Fibroblast of the aortic adventitia (primary cell): ENCODE measurements at regions not wholly inside any gene's neighbourhood (a gene's known extent, or its start where the extent isn't known, plus 50 kb on each side); places are given as distances from the start of the nearest gene placed in this dataset.

Experiments used
- DNase-seq: peaks from one replicate; pipeline ENCODE4 v3.0.0-alpha.2; 2010; ENCODE audit warnings: low read depth
- H3K4me3 ChIP-seq: 2 replicates; pipeline ENCODE4 v1.5.1; 2011; ENCODE audit warnings: low read depth, mild to moderate bottlenecking, control low read depth, low read length, moderate library complexity
- TF ChIP-seq, protein P1 (sequence below): IDR thresholded peaks from 2 replicates; pipeline ENCODE4 v1.5.1; 2011; ENCODE audit warnings: mild to moderate bottlenecking, low read length, control low read depth, inconsistent platforms; ENCODE audit not compliant: insufficient read depth

DNA sequence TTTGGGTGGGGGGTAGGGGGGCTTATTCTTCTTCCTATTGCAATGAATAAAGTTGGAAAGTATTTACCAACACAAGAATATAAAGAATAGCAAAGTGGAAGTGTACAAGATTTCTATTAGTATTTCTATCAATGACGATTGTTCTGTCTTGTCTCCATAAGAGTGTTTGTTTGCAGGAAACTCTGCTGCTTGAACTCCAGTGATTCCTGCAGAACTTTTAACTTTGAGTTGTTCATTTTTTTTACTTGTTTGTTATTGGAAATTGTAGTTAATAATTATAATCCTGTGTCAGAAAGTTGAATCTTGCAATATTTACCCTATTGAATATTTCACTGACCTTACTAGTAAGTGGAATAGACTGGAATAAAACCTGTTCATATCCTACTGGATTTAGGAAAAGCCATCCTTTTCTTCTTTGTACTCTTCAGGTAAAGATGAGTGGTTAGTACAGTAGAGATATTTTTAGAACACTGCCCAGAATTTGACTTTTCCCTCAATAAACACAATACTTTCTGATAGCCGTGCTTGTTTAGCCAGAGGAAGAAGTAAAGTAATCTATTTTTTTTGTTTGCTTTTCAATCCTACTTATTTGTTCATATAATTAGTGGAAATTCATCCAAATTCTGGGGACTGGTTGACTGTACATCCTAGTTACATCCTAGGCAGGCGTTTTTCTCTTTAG is 340.4 kb downstream of the TENT4A start:
- no peak overlapping the region for H3K4me3 ChIP-seq
- no peak for DNase-seq
- TF ChIP-seq, protein P1, sequence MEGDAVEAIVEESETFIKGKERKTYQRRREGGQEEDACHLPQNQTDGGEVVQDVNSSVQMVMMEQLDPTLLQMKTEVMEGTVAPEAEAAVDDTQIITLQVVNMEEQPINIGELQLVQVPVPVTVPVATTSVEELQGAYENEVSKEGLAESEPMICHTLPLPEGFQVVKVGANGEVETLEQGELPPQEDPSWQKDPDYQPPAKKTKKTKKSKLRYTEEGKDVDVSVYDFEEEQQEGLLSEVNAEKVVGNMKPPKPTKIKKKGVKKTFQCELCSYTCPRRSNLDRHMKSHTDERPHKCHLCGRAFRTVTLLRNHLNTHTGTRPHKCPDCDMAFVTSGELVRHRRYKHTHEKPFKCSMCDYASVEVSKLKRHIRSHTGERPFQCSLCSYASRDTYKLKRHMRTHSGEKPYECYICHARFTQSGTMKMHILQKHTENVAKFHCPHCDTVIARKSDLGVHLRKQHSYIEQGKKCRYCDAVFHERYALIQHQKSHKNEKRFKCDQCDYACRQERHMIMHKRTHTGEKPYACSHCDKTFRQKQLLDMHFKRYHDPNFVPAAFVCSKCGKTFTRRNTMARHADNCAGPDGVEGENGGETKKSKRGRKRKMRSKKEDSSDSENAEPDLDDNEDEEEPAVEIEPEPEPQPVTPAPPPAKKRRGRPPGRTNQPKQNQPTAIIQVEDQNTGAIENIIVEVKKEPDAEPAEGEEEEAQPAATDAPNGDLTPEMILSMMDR = no peak

DNA sequence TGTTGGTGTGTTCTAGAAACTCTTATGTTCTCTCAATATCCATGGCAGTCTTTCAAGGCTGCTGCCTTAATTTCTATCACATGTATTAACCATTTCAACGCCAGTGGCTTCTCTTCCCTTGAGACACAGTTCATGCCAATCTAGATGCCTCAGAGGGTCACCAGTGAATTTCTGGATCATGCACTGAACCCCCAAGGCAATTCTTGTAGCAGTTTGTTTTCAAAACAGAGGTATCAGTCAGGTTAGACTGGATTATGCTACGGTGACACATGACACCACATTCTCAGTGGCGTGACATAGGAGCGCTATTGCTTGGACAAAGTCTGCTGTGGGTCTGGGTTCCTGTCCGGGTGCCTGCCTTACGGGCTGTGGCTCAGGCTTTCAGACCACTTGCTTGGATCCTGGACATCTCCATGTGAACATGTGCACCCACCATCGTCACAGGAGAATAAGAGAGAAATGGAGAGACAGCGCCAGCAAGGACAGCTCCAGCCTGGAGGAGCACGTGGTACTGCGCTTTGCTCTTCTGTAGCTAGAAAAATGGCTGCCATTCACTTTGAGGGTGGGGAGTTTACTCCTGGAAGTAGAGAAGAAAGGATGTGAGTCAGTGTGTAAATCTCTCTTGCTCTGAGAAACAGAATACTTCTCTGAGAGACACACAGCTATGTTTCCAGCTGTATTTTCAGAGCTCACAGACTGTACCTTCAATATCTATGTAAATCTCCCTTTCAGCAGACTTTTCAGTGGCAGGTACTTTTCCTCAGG is 329.3 kb upstream of the ADCY2 start:
- DNase-seq = no peak
- TF ChIP-seq, protein P1 = no peak
- H3K4me3 ChIP-seq = no peak overlapping the region

DNA sequence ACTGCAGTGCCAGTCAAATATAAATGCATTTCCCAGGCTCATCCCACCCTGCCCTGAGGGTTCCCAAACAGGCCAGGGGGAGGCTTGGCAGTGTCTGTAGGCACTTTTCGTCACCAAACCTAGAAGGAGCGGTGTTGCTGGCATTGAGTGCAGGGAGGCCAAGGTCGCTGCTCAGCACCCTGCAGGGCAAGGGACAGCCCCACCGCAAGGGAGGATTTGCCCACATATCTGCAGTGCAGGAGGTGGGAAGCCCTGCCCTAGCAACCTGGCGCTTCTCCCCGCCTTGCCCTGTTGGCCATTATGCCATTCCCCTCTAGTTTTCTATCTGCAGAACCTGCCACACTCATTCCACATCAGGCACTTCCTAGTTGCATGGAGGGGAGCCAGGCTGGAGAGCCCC is 327.8 kb upstream of the ADCY2 start:
- TF ChIP-seq, protein P1 = no peak
- no peak overlapping the region for H3K4me3 ChIP-seq
- DNase-seq = no peak

DNA sequence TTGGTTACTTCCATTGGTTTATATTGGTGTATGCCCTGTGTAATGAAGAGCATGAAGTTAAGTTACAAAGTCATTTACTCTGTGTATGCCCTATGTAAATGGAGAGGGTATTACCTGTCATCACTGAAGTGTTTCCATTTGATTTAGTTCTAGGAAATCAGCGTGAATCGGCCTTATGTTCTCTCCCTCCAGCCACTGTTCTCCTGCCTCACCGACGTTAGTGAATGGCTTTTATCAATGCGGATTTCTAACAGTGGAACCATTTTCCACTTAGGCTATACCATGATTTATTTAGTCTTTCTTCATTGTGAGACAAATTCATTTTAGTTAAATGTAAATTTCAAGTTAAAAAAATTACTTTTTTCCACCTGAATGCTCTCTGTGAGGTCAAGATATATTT is 327.0 kb upstream of the ADCY2 start:
- H3K4me3 ChIP-seq = no peak overlapping the region
- TF ChIP-seq, protein P1 = no peak
- DNase-seq = no peak

DNA sequence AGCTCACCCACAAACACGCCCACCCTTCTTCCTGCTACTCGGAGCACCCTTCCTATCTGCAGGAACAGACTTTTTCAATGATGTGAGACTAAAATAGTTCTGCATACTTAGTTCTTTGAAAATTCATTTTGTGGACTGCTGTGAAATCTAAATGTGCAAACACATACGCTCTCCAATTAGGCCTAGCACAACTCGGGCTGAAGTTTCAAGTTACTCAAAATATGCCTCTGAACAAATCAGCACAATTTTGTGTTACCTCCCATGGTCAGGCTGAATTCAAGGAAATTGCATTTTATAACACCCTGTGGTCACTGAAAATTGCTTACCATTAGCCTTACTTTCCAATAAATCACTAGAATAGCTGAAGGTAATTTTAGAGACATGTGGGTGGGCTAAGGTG is 323.8 kb upstream of the ADCY2 start:
- no peak for DNase-seq
- TF ChIP-seq, protein P1 = no peak
- H3K4me3 ChIP-seq = no peak overlapping the region

DNA sequence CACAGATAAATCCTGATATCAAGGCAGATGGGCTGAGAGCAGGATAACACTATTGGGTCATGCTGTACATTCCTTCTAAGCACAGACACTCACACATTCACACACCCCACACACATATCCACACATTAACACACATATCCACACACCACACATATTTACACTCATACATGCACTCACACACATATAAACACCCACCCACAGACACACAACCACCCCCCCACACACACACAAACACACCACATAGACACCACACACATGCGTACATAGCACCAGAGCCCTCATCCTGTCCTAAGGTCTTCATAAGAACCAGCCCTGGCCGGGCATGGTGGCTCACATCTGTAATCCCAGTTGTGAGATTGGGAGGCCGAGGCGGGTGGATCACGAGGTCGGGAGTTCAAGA is 322.3 kb upstream of the ADCY2 start:
- H3K4me3 ChIP-seq = no peak overlapping the region
- no peak for DNase-seq
- TF ChIP-seq, protein P1 = no peak
